SK-N-SH (cell line): ENCODE measurements at regions not wholly inside any gene's neighbourhood (a gene's known extent, or its start where the extent isn't known, plus 50 kb on each side); places are given as distances from the start of the nearest gene placed in this dataset.

Experiments used
- CTCF ChIA-PET: fragments of 300-600, 350-600 bp; formaldehyde crosslinking; extraction: SDS; loops from one replicate; lab custom pipeline; 2021; lab: Yijun Ruan, JAX
- POLR2A ChIA-PET: fragments of 350-600 bp; sonication (Branson Sonifier 250); formaldehyde crosslinking; extraction: SDS; loops from one replicate; lab custom pipeline; 2020; ENCODE audit warnings: antibody characterized with exemption, inconsistent platforms; lab: Yijun Ruan, JAX
- DNase-seq: peaks from one replicate; pipeline ENCODE4 v3.0.0; 2012
- H2AFZ ChIP-seq: fragments of 200-600 bp; sonication (generic); 2 replicates; pipeline ENCODE4 v1.8.1; 2016; ENCODE audit warnings: antibody characterized with exemption, mild to moderate bottlenecking, low read depth
- H3F3A ChIP-seq: fragments of 200-600 bp; sonication (generic); replicated peaks from 2 replicates; pipeline ENCODE3; 2016; ENCODE audit warnings: antibody characterized with exemption, mild to moderate bottlenecking; ENCODE audit not compliant: insufficient read depth
- H3K27ac ChIP-seq, 2 experiments: fragments of 200-500 bp in 1 of 2; fragments of 200-600 bp in 1 of 2; sonication (Bioruptor generic) in 1 of 2; sonication (generic), shearing (Covaris generic) in 1 of 2; 2 replicates each; pipeline versions ENCODE4 v1.5.1 to v1.6.1; 2014 to 2016; ENCODE audit warnings: low read depth in 2 of 2, inconsistent platforms in 1 of 2, low read length in 1 of 2, mild to moderate bottlenecking in 1 of 2, mixed read lengths in 1 of 2
- H3K27me3 ChIP-seq: fragments of 200-600 bp; sonication (generic), shearing (Covaris generic); 2 replicates; pipeline ENCODE4 v1.6.1; 2016; ENCODE audit warnings: mixed run types; ENCODE audit not compliant: insufficient read depth
- H3K36me3 ChIP-seq, 2 experiments: fragments of 200-500 bp in 1 of 2; fragments of 200-600 bp in 1 of 2; sonication (Bioruptor generic) in 1 of 2; sonication (generic) in 1 of 2; replicated peaks in 1 of 2; 2 replicates each; pipeline versions ENCODE3 to v1.5.1; 2014 to 2016; ENCODE audit warnings: low read length in 1 of 2, mild to moderate bottlenecking in 1 of 2; ENCODE audit not compliant: insufficient read depth in 2 of 2, control insufficient read depth in 1 of 2
- H3K4me1 ChIP-seq, 2 experiments: fragments of 200-500 bp in 1 of 2; fragments of 200-600 bp in 1 of 2; sonication (Bioruptor generic) in 1 of 2; sonication (generic), shearing (Covaris generic) in 1 of 2; 2 replicates each; pipeline versions ENCODE4 v1.5.1 to v1.6.1; 2014 to 2016; ENCODE audit warnings: low read depth in 1 of 2, low read length in 1 of 2, mixed run types in 1 of 2; ENCODE audit not compliant: insufficient read depth in 2 of 2, control insufficient read depth in 1 of 2
- H3K4me2 ChIP-seq: fragments of 200-600 bp; sonication (generic), shearing (Covaris generic); 2 replicates; pipeline ENCODE4 v1.6.1; 2017; ENCODE audit warnings: mixed run types
- H3K4me3 ChIP-seq, 2 experiments: fragments of 200-500 bp in 1 of 2; fragments of 200-600 bp in 1 of 2; sonication (Bioruptor generic) in 1 of 2; sonication (generic), shearing (Covaris generic) in 1 of 2; 2 replicates each; pipeline versions ENCODE4 v1.5.1 to v1.8.1; 2014 to 2016; ENCODE audit warnings: low read depth in 2 of 2, inconsistent platforms in 1 of 2, low read length in 1 of 2, mild to moderate bottlenecking in 1 of 2, mixed read lengths in 1 of 2, moderate library complexity in 1 of 2
- H3K79me2 ChIP-seq: fragments of 200-600 bp; sonication (generic); 2 replicates; pipeline ENCODE4 v1.8.1; 2017; ENCODE audit warnings: mild to moderate bottlenecking; ENCODE audit not compliant: insufficient read depth
- H3K9ac ChIP-seq: fragments of 200-600 bp; sonication (generic); 2 replicates; pipeline ENCODE4 v1.6.1; 2017; ENCODE audit warnings: mixed run types
- H3K9me2 ChIP-seq: fragments of 200-600 bp; sonication (generic); 2 replicates; pipeline ENCODE4 v1.6.1; 2017; ENCODE audit warnings: mixed run types
- H3K9me3 ChIP-seq: fragments of 200-600 bp; sonication (generic); 2 replicates; pipeline ENCODE4 v1.6.1; 2017; ENCODE audit warnings: mixed run types, mild to moderate bottlenecking, moderate library complexity
- H4K20me1 ChIP-seq: fragments of 200-600 bp; sonication (generic); 2 replicates; pipeline ENCODE4 v1.6.1; 2017; ENCODE audit warnings: mild to moderate bottlenecking, mixed run types; ENCODE audit not compliant: insufficient read depth
- CHD2 ChIP-seq: fragments of 150-350 bp; IDR thresholded peaks from 2 replicates; pipeline ENCODE4 v1.6.1; 2018; ENCODE audit warnings: low read length; ENCODE audit not compliant: partially characterized antibody
- EP300 ChIP-seq, 2 experiments: IDR thresholded peaks; 2 replicates each; pipeline versions ENCODE4 v1.4.0 to v1.6.1; 2012; ENCODE audit warnings: borderline replicate concordance in 1 of 2, low read depth in 1 of 2, low read length in 1 of 2
- GATA2 ChIP-seq: sonication (generic); formaldehyde crosslinking; IDR thresholded peaks from 2 replicates; pipeline ENCODE4 v1.5.0; 2020; ENCODE audit warnings: mild to moderate bottlenecking, missing genetic modification reagents
- NRF1 ChIP-seq: IDR thresholded peaks from 2 replicates; pipeline ENCODE4 v1.6.1; 2012; ENCODE audit warnings: low read depth, mild to moderate bottlenecking, low read length
- WGBS: methylation state at CpG from one replicate; pipeline ENCODE4 v1.1.6; 2017; ENCODE audit warnings: low lambda C conversion rate; 5-methylcytosine and 5-hydroxymethylcytosine counted together
- TF ChIP-seq, protein P1 (sequence below): fragments of 150-350 bp; IDR thresholded peaks from 2 replicates; pipeline ENCODE4 v1.6.1; 2017; ENCODE audit warnings: antibody characterized with exemption, low read length, low read depth, borderline replicate concordance
- TF ChIP-seq, protein P2 (sequence below): fragments of 200-600 bp; sonication (generic); IDR thresholded peaks from 2 replicates; pipeline ENCODE4 v1.6.1; 2017; ENCODE audit warnings: antibody characterized with exemption, mild to moderate bottlenecking, moderate library complexity

DNA sequence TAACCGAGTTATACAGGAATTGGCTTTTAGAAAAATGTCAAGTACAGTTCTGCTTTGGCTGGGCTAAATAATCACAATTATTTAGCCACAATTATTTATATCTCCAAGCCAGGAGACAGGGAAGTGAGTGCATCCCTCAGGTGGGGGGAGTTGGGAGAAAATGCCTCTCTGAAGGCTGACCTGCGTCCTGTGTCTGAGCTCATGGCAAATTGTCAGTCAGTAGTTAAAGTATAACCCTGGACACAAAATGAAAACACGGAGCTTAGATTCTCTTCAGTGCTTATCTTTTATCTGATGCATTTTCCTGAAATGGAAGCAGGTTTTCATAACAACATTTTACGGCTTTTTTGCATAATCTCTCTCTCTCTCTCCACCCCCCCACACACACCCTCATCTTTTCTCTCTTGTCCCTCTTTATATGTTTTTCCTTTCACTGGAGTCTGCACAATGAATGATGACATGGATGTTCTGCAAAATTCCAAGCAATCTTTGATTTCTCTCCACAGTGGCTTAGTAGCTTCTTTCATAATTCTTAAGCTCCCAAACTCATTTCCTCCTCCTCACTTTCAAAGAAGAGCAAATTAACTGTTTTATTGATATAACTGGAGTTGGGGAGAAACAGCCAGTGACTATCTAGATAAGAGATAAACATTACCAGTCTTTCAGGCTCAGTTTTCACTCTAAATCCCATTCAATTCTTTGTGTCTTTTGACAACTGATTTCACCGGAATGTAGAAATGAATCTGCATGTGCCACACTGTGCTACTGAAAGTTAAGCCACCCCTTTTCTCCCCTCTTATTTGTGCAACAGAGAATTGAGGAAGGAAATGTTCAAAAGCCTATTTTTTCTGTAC, 521.4 kb upstream of the GHITM start:
- Histone ChIP-seq H3K36me3 (no peaks in the 10 kb centered on the region), H3K4me2 (peak overlapping the region; percentile 16; the same call in 1 of the 2 replicates), H3K9me3 (no peaks in the 10 kb centered on the region), H3K9me2 (no peaks in the 10 kb centered on the region), H3K4me1 (peaks cover 0 to 3% of the 10 kb centered on the region in 2 experiments; a peak in 2 of 4 replicates), H4K20me1 (no peaks in the 10 kb centered on the region), H3K27ac (no peak overlapping the region), H3K9ac (no peak overlapping the region), H2AFZ (no peak overlapping the region; the same call in 1 of the 2 replicates), H3K79me2 (no peaks in the 10 kb centered on the region), H3K4me3 (no peak overlapping the region), H3K27me3 (no peaks in the 10 kb centered on the region), H3F3A (no peaks in the 10 kb centered on the region)
- 27% methylated on average over 5 of the region's 5 CpGs for WGBS
- no peak for DNase-seq
- ChIA-PET POLR2A (no interaction called here), CTCF (no interaction called here)
- no peak for TF ChIP-seq NRF1
- peak; percentile 39; the same call in 1 of the 2 replicates for TF ChIP-seq GATA2 (CRISPR knock-in tag)

GRCh38 chr10:83625831-83626360, 513.4 kb upstream of the GHITM start:
- H4K20me1 ChIP-seq: no peaks in the 10 kb centered on the region
- no peak overlapping the region for H3K4me2 ChIP-seq
- H3F3A ChIP-seq: no peaks in the 10 kb centered on the region
- H3K9me2 ChIP-seq: no peaks in the 10 kb centered on the region
- no peaks in the 10 kb centered on the region for H3K79me2 ChIP-seq
- no peaks in the 10 kb centered on the region for H3K36me3 ChIP-seq
- H2AFZ ChIP-seq: no peak overlapping the region
- 9% methylated on average over 5 of the region's 5 CpGs for WGBS
- CTCF ChIA-PET: no interaction called here
- TF ChIP-seq GATA2 (CRISPR knock-in tag) (peak; percentile 74), CHD2 (peak; percentile 22), EP300 (IDR thresholded peaks at IDR 0.05; ENCODE audit: borderline replicate concordance in 1 of 2, low read depth in 1 of 2, low read length in 1 of 2) (peak in 1 of 2 experiments; percentile 84; a peak in 2 of 4 replicates)
- TF ChIP-seq, protein P1, sequence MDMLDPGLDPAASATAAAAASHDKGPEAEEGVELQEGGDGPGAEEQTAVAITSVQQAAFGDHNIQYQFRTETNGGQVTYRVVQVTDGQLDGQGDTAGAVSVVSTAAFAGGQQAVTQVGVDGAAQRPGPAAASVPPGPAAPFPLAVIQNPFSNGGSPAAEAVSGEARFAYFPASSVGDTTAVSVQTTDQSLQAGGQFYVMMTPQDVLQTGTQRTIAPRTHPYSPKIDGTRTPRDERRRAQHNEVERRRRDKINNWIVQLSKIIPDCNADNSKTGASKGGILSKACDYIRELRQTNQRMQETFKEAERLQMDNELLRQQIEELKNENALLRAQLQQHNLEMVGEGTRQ: no peak
- TF ChIP-seq, protein P2, sequence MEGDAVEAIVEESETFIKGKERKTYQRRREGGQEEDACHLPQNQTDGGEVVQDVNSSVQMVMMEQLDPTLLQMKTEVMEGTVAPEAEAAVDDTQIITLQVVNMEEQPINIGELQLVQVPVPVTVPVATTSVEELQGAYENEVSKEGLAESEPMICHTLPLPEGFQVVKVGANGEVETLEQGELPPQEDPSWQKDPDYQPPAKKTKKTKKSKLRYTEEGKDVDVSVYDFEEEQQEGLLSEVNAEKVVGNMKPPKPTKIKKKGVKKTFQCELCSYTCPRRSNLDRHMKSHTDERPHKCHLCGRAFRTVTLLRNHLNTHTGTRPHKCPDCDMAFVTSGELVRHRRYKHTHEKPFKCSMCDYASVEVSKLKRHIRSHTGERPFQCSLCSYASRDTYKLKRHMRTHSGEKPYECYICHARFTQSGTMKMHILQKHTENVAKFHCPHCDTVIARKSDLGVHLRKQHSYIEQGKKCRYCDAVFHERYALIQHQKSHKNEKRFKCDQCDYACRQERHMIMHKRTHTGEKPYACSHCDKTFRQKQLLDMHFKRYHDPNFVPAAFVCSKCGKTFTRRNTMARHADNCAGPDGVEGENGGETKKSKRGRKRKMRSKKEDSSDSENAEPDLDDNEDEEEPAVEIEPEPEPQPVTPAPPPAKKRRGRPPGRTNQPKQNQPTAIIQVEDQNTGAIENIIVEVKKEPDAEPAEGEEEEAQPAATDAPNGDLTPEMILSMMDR: no peak
- no peaks in the 10 kb centered on the region for H3K9me3 ChIP-seq
- peak overlapping the region in 1 of 2 experiments; percentile 69; a peak in 2 of 4 replicates for H3K27ac ChIP-seq
- H3K9ac ChIP-seq: no peak overlapping the region
- H3K4me3 ChIP-seq: no peak overlapping the region
- H3K27me3 ChIP-seq: no peaks in the 10 kb centered on the region
- peaks cover 0 to 7% of the 10 kb centered on the region in 2 experiments; a peak in 1 of 4 replicates for H3K4me1 ChIP-seq
- DNase-seq: peak; percentile 14
- POLR2A ChIA-PET: no interaction called here
